Activated CD4-positive, CD25-positive, alpha-beta regulatory T cell treated with anti-CD3 and anti-CD28 coated beads, Interleukin-2, amount 50 U/mL, for 72 hours (primary cell): ENCODE measurements at regions not wholly inside any gene's neighbourhood (a gene's known extent, or its start where the extent isn't known, plus 50 kb on each side); places are given as distances from the start of the nearest gene placed in this dataset.

Source experiments
- DNase-seq: peaks from one replicate; pipeline ENCODE4 v3.0.0; 2021

DNA sequence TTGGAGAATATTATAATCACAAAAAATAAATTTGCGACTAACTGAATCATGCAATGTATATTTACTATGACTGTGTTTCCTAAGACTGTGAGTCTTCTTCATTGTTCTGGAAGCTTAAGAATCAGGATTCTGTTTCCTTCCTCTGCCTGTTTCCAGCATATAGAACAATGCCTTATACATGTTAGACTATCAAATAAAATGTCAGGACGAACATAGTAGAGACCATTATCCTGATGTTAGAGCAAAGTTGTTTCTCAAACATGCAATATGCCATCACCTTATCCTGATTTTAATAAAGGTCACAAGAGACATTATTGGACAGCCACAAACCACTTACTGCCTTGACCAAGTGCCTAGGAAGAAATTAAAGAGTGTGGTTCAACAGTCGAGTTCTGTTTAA lies 457.4 kb upstream of the AGTR1 start:
- DNase-seq, result no peak

DNA sequence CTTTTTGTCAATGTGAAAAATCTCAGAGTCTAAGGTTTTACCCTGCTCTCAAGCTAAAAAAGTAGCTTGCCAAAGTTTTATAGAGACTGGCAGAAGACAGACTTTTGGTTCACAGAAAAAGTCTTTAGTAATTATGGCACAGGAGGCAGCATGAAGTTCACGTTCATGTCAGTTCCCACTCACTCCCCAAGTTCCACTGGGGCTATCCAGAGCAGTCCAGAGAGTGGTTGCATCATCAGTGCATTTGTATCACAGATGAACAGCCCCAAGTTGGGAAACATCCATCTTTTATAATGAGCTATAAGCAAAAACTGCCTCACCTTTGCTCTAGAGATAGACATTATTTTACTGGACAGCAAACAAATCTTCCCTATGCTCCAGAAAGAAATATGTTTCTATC lies 454.1 kb upstream of the AGTR1 start:
- no peak for DNase-seq

DNA sequence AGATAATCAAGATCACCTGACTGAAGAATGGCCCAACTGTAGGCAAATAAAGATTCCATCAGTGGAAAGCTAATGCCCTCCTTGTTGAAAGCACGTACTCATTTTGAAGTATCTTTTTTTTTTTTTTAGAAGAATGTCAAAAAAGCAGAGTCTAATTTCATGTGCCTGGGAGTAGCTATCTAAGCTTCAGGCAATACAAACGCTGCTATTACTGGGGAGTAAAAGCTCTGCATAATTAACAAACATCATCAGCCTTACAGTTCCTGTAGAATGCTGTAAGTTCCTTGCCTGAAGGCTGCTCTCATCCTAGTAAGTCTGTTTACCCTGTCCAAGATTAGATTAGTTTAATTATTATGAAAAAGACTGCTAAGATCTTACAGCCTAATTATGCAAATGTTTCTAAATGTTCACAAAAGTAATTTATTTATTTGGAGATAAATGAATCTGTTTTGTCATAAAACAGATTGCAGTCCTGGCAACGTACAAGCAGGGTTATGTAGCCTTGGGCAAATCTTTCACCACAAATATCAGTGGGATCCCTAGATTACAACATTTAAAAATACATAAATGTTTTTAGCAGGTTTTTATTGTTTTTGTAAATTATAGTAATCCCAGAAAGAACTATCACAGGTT lies 451.3 kb upstream of the AGTR1 start:
- no peak for DNase-seq

- DNase-seq, result no peak
Measured at GRCh38 chr3:148253713-148254112, 444.0 kb upstream of the AGTR1 start.

- DNase-seq, result no peak
Measured at GRCh38 chr3:148254402-148254801, 443.3 kb upstream of the AGTR1 start.

- no peak for DNase-seq
Measured at GRCh38 chr3:148255981-148256969, 441.4 kb upstream of the AGTR1 start.

GRCh38 chr3:148262980-148263379 lies 434.7 kb upstream of the AGTR1 start:
- DNase-seq, result no peak

DNA sequence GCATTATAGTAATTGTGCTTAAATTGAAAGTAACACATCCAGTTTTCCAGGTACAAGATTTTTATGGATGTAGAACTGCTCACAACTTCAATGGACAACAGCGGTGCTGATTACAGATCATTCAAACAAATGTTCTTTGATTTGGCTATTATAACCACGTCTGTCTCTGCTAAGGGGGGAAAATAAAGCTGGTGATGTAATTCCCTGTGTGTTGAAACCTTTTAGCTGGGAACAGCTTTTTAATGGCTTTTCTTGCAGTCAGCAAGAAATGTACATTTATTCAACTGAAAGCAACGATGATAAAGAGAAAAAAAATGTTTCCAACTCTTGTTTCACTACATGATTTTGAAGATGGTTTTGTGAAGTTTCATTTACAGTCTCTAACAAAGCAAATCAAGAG lies 431.9 kb upstream of the AGTR1 start:
- no peak for DNase-seq

- DNase-seq, result no peak
Measured at GRCh38 chr3:148266341-148266740, 431.4 kb upstream of the AGTR1 start.

DNA sequence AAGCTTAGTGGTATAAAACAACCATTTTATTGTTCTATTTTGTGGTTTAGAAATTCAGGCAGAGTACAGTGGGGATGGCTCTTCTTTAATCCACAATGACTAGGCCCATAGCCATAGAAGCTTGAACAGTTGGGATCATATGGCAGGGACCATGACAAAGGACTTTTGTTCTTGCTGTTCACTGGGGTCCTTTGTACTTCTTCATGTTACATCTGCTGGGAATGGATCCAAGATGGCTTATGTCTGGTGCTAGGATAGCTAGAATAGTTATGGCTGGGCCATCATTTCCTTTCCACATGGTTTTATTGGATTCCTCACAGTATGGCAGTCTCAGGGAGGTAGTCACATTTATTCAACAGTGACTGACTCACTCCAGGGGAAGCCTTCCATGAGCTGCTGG lies 427.9 kb upstream of the AGTR1 start:
- DNase-seq, result no peak

DNA sequence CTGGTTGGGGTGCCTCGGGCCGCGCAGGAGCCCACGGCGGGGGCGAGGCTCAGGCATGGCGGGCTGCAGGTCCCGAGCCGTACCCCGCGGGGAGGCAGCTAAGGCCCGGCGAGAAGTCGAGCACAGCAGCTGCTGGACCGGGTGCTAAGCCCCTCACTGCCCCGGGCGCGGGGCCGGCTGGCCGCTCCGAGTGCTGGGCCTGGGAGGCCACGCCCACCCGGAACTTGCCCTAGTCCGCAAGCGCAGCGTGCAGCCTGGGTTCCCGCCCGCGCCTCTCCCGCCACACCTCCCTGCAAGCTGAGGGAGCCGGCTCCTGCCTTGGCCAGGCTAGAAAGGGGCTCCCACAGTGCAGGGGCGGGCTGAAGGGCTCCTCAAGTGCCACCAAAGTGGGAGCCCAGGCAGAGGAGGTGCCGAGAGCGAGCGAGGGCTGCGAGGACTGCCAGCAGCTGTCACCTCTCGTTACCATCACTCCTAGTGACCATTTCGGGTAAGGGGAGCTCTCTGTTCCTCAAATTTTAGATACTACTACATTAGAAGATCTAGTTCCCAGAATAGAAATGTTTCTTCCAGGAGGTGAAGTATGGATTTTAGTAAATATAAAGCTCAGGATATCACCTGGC lies 417.0 kb upstream of the AGTR1 start:
- DNase-seq, result no peak

DNA sequence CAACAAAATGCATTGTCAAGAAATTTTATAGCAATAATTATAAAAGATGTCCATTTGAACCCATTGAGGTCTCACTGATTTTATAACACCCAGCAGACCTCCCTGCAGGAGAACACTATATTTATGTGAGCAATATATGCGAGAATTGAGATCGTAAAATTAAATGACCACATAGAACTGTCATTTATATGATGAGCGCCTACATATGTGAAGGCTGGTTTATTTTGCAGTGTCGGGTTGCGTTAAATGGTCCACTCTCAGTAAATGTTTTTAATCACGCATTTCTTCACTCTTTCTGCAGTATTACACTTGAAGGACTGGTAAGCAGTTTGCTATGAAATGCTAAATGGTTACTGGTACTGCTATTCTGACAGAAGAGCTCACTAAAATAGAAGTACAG lies 408.5 kb upstream of the AGTR1 start:
- no peak for DNase-seq

DNA sequence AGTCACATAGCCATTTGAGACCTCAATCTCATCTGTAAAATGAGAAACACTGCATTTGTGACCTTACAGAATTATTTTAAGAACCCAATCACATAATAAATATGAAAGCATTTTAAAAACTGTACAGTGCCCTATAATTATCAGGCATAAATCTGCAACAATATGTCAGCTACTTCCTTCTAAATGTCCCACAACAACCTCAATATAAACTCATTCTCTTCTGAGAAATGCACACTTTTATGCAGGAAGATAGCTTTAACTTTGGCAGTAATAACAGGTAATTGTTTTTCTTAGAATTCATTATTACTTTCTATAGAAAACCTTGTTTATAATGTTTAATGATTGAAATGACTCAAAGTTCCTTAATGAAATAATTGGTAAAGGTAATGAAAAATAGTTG lies 400.7 kb upstream of the AGTR1 start:
- DNase-seq, result no peak

GRCh38 chr3:148307443-148307843 lies 390.3 kb upstream of the AGTR1 start:
- DNase-seq, result no peak

DNA sequence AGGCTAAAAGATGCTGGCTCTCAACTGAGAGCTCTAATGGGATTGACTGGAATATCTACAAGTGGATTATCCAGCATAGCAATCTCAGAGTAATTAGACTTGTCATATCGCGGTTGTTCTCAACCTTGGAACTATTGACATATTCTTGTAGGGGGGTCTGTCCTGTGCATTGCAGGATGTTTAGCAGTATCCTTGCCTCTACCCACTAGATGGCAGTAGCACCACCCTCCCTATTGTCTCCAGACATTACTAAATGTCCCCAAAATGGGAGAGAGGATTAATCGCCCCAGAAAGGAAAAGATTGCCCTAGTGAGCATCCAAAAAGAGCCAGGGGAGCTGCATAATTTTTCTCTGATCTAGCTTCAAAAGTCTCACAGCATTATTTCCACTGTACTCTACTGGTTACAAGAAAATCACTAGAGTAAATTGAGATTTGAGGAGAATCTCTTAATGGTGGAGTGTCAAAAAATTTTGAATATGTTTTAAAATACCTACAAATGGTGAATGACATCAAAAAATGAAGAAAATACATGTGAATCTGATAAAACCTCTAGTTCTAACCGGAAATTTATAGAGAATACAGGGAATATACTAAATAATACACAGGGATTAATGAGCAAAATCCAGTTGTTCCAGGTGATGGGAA lies 388.2 kb upstream of the AGTR1 start:
- DNase-seq, result no peak

DNA sequence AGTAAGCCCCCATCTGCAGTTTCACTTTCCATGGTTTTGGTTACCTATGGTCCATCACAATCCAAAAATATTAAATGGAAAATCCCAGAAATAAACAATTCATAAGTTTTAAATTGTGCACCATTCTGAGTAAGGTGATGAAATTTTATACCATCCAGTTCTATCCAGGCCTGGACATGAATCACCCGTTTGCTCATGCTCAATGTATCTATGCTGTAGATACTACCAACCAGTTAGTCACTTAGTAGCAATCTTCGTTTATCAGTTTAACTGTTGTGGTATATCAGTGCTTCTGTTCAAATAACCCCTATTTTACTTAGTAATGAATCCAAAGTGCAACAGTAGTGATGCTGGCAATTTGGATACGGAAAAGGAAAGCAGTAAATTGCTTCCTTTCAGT lies 381.9 kb upstream of the AGTR1 start:
- DNase-seq, result no peak

DNA sequence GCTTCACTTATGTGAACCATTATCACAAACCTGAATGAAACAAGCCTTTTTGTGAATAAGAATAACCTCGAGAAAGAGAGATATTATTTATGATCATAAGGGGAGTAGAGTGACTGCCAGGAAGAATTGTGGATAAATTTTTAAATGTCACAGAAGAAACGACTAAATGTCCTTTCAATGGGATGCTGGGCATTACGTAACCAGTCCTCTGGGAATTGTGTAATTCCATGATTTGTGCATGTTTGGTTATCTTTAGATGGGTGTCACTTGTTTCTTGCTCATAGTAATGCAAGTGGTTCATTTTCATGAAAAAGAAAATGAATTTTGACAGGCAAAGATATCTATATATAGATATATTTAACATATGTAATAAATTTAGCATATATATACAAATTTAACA lies 379.5 kb upstream of the AGTR1 start:
- DNase-seq, result no peak

DNA sequence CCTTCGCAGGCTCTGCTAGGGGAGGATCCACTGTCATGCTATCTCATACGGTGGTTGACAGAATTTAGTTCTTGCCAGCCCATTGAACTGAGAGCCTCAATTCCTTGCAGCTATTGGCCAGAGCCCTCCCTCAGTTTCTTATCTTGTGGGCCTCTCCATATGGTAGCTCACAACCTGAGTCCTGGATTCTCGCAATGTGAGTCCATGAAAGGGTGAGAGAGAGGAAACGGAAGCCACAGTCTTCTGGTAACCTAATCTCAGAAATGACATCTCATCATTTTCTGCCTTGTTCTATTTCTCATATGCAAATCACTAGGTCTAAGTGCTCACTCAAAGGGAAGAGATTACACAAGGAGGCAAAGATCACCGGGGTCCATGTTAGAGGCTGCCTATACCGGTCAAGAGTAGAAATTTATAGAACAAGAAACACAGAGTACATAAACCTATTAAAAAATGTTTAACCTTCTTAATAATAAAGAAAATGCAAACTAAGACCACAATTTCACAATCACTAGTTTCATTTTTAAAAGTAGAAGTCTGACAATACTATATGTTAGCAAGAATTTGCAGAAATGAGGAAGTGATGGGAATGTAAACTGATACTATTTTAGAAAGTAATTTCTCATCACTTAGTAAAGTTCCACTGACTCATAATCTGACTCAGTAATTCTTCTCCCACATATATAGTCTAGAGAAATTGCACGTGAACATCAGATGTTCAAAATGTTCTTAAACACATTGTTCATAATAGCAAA lies 378.4 kb upstream of the AGTR1 start:
- peak; percentile 30 for DNase-seq

DNA sequence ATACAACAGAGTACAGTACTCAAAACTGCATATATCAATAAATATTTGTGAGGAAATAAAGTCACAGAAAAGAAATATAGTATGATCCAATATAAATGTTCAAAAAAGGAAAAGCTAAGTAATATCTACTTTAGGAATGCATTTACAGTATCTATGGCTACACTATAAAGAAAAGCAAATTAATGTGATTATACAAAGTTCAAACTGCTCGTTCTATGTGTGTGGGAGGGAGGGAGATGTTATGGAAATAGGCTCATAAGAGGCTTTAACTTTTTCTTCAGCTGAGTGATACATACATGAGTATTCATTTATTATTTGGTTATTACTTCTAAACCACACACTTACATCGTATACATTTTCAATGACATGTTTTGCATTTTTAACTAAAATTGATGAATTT lies 377.7 kb upstream of the AGTR1 start:
- no peak for DNase-seq

DNA sequence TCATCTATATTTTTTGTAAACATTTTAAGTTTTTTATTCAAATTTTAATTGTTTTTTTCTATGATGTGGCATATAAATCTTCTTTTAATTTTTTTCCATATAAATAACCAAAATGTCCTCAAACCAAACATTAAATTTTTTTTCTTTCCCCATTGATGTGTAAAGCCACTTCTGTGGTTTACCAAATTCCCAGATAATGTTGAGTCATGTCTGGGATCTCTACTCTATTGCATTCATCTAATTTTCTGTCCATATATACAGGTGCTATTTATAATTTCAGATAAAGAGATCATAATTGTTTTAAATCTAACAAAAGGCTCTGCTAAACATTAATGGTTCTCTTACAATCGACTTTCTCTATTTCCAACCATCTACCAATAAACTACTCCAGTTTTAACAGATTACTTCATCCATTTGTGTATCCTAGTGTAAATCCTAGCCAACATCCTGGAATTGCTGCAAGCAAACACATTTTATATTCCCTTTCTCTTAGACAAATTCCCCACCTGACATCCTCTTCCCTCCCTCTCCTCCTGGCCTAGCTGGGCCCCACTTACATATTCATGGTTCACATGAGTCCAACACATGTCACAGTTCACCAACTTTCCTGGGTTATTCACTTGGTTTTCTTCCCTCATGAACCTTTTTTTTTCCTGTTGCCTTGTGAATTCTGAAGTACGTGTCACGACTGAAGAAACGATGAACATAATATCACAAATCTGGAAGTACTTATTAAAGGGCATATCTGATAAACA lies 368.0 kb upstream of the AGTR1 start:
- no peak for DNase-seq

- no peak for DNase-seq
Measured at GRCh38 chr3:148330542-148330941, 367.2 kb upstream of the AGTR1 start.
